Stimulated activated CD8-positive, alpha-beta memory T cell treated with anti-CD3 and anti-CD28 coated beads, Interleukin-7, amount 100 ng/mL, for 4 hours (primary cell): ENCODE measurements at regions not wholly inside any gene's neighbourhood (a gene's known extent, or its start where the extent isn't known, plus 50 kb on each side); places are given as distances from the start of the nearest gene placed in this dataset.

ENCODE experiments used
- DNase-seq, 2 donors: peaks; one replicate each; pipeline ENCODE4 v3.0.0-alpha.2; 2020; ENCODE audit warnings: low read depth in 2 of 2

DNA sequence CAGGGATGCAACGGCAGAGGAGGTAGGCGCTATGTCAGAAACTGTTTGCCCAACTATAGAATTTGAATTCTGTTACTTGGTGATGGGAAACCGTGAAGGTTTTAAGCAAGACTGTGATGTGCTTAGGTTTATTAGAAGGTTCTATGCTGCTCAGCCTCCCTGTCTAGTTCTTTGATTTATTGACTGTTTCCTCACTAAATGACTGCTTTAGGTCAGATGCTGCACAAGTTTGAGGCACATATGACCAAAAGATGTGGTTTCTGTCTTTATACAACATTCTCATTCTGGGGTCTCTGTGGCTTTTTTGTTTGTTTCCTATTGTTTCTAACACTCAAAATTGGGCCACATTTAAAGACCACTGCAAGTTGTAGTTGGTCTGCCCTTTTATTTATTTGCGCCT lies 323.0 kb upstream of the OBI1 start:
- DNase-seq = no peak

DNA sequence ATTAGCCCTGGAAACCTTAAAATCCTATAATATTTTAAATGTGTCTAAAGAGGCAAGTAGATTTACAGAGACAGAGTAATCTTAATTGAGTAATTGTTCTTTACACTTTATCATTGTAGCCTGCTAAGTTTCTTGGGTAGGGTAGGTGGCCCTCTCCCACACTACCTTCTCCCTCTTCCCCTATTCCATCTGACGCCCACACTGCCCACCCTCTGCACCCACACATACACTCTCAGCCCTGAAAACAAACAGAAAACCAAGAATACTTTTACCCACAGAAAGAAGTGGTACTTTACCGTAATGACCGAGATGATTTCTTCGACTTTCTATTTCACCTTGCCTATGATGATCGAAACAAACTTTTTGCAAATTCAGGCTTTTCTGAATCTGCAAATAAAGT lies 320.4 kb upstream of the OBI1 start:
- DNase-seq = no peak

GRCh38 chr13:78978381-78978998 lies 319.5 kb upstream of the OBI1 start:
- peak in 1 of 2 donors; percentile 4 for DNase-seq

- DNase-seq = no peak
Observed at GRCh38 chr13:78977311-78977710, 318.4 kb upstream of the OBI1 start.

- DNase-seq = no peak
Observed at GRCh38 chr13:78976696-78977095, 317.7 kb upstream of the OBI1 start.

DNA sequence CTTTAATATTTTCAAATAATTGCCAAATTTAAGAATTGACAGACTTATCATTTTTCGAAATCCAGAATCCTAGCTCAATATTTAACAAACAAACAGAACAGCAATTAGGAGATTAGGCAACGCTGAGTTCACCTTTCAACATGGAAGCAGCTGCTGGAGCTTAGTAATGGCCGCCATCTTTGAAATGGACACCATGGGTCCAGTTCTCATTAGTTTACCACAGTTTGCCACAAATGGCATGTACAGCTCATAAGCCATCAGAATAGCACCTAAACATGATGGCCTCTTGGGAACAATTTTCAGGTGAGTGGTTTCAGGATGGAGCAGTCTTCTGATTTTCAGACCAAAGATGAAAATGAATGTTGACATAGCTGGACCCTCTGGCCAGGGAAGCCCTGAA lies 313.6 kb upstream of the OBI1 start:
- DNase-seq = no peak

DNA sequence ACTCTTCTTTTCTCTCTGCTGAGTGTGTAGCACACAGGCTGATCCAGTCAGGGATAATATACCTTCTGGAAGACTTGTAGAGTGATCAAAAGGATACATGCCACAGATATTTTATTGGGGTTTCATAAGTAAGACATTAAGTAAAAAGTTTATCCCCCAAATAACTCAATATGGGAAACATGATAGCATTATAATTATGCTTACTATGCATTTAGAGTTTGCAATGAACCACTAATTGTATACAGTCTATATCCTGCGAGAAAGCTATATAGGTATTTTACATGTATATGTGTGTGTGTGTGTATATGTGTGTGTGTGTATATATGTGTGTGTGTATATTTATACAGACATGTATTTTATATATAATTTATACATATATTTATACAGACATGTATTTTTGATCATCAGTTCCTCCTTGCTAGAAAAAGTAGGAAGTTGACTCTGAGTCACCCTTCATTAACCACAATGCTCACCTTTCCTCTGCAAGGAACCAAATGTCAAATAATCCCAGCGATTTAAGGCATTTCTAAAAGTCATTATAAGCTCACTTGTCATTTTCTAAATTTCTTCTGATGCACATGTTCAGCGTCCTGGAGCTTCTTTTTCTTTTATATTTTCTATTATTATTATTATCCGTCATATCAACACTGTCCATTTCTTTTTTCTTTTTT lies 312.5 kb upstream of the OBI1 start:
- no peak for DNase-seq

DNA sequence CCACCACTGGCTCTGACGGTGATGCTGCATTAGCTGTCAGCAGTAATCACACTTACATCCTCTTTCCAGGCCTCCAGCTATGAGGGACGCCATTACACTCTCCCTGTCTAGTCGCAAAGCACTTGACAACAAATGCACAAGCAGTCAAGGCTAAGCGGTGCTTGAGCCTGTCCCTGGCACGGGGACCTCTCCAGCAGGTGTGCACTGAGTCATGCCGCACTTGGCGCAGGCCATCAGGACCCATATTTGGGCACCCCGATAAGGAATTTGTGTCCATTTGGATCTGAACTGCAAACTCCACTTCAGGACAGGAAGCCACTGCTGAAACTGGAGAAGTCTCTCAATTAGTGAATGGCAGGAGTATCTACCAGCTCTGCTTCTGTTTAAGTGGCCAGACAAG lies 301.9 kb upstream of the OBI1 start:
- no peak for DNase-seq

DNA sequence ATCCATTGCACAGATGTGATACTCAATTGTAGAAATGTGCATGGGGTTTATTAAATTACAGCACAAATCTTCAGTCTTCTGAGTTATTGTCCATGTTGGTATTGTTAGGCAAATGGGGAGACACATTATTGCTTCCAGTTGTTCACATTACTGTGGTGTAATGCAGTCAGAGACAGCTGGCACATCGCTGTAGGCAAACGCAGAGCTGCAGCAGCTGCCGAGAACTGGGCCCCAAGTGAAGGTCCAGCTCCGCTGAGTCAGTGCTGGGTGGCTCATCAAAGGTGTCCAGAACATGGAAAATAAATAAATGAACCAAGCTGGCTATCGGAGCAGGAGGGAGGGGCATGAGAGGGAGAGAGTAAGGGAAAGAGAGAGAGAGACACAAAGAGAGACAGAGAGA lies 299.1 kb upstream of the OBI1 start:
- no peak for DNase-seq

DNA sequence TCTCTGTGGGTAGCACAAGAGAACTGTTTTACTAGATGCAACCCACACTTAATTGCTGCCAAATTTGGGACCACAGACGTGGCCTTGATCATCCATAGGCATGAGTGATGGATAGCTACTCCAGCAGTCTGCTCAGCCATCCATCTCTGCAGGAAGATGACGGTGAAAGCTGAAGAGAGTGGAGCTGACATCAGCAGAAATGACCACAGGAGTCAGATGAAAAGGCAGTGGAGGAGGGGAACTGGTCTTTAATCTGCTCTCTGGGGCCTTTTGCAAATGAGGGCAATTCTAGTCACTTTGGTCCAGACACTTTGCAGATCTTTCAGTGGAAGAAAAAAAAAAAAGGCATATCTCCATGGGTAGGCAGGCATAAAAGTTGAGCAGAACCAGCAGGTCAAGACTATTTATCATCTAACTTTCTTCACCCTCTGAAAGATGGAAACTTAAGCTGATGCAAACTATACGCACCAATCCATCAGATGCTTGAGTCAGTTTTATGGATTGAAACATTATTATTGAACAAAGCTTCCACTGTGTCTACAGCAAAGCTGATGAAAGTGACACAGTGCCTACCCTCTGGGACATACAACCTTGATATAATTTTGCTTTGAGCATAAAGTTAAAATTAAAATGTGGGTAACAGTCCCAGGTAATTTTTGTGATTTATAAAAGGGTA lies 281.6 kb upstream of the OBI1 start:
- DNase-seq = no peak

DNA sequence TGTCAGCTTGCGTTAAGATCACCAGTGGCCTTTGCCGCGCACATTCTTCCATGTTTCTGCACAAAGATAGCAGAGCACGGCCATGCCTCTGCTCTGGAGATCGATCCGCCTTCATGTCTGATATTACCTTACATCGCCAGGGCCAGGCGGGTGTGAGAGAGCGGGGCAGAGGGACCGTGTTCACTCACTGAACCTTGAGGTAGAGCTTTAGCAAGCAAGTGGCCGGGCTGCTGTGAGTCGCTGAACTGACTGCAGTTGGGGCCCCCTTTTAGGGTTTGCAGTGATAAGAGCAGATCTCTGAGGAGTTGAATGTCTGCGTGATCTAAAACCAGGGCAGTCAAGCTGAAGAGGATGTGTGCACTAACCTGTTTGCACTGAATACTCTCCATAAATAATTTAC lies 275.4 kb upstream of the OBI1 start:
- no peak for DNase-seq

DNA sequence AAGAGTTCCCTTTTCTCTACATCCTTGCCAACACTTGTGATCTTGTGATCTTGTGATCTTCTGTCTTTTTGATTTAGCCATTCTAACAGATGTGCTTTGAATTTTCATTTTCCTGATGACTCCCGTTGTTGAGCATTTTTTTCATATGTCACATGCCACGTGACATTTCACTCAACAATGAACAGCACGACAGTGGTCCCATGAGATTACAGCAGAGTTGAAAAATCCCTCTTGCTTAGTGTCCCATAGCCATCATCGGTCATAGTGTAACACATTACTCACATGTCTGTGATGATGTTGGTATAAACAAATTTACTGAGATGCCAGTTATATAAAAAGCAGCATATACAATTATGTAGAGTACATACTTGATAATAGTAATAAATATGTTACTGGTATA lies 256.1 kb upstream of the OBI1 start:
- no peak for DNase-seq

DNA sequence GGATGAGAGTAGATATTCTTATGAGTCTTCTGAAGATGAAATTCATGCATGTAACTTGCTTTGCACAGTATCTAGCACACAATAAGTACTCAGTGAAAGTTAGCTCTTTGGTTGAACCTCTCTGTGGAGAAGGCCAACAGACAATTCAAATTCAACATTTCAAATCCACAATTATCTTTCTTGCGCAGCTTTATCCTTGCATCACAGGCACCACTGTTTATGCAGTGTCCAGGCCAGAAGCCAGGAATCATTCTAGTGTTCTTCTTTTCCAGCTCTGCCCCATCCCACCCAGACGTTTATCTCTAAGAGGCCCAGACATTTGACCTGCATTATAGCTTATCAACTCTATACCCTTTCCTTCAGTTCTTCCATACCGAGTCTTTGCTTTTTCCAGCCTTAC lies 254.7 kb upstream of the OBI1 start:
- no peak for DNase-seq

GRCh38 chr13:78910147-78910546 lies 251.2 kb upstream of the OBI1 start:
- DNase-seq = no peak

GRCh38 chr13:78909276-78909675 lies 250.3 kb upstream of the OBI1 start:
- DNase-seq = no peak

DNA sequence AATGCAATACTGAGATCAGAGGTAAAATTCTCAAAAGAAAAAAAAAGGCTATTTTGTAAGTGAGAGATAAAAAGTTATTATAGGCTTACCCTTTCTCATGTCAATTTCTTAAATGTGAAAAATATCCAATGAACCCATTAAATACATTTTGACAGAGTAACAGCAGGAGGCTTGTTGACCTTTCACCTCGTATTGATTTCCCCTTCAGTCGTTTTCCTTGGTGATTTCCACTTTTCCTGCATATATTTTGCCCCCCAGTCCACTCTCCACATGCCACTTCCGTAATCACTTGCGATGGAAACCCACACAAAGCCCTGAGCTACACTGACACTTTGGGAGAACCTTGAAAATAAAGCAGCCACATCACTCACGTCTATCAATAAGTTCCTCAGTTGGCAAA lies 248.1 kb upstream of the OBI1 start:
- no peak for DNase-seq

DNA sequence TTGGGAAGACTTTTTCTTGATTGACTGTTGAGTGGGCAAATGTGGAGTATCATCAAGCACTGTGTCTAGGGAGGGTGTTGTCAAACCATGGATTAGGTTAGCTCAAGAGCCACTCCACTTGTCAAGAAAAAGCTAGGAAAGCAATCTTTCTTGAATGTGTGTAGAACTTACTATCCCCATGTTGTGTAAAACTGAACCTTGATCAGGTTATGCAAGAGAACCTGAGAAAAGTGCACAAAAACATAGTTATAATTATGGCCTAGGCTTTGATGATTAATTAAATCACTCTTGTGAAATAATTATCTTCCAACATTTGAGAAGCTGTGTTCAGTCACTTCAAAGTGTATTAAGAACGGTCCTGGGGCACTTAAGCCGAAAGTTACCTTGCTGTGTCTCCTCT lies 238.2 kb upstream of the OBI1 start:
- DNase-seq = no peak

DNA sequence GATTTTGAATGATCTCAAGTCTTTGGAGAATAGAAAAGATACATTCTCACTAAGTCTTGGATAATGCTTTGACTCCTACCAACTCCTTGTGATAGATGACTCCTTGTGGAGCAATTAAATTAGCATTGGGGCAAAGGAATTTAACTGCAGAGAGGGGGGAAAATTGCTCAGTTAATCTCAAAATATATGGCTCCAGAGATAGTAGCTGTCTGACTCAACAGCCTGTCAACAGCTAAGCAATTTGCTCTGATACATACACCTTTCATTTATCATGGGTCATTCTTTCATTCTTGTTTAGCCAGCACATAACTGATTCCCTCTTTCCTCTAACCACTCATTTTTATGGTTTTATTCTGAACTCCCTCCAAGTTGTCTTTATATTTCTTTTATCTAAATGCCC lies 225.6 kb upstream of the OBI1 start:
- DNase-seq = no peak

DNA sequence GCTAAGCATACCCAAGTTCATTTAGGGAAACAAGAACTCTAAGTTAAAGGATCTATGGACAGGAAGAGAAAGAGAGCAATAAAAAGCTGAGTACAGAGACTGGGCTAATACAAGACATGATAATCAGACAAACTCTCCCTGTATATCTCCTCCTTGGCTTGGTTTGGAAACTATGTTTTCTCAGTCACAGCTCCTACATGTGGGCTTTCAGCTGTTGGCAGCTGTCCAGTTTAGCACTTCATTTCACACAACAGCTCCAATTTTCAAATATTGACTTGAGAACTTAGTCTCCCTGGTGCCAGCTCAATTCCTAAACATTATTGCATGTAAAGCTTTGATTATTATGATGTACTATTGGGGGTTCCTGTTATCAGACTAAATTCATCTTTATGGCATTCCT lies 222.8 kb upstream of the OBI1 start:
- no peak for DNase-seq

GRCh38 chr13:78881054-78881453 lies 222.1 kb upstream of the OBI1 start:
- DNase-seq = no peak

- no peak for DNase-seq
Observed at GRCh38 chr13:78876915-78877549, 218.1 kb upstream of the OBI1 start.

- no peak for DNase-seq
Observed at GRCh38 chr13:78875792-78876580, 217.0 kb upstream of the OBI1 start.
